GM12878 (cell line): ENCODE measurements at regions not wholly inside any gene's neighbourhood (a gene's known extent, or its start where the extent isn't known, plus 50 kb on each side); places are given as distances from the start of the nearest gene placed in this dataset.

Experiments
- ATF2 ChIP-seq: IDR thresholded peaks from 2 replicates; pipeline ENCODE4 v1.6.1; 2012; ENCODE audit warnings: low read length, inconsistent platforms
- CTCF ChIP-seq, 3 experiments: IDR thresholded peaks in 2 of 3; conservative IDR thresholded peaks in 1 of 3; 2 replicates each; pipeline ENCODE4 v1.5.1; 2011; ENCODE audit warnings: low read depth in 3 of 3, low read length in 3 of 3, mild to moderate bottlenecking in 3 of 3, control low read depth in 2 of 3, moderate library complexity in 2 of 3, inconsistent platforms in 1 of 3, mixed read lengths in 1 of 3; ENCODE audit not compliant: control insufficient read depth in 2 of 3, insufficient read depth in 1 of 3; ENCODE audit errors: extremely low read depth in 1 of 3
- NBN ChIP-seq: fragments of 450-650 bp; IDR thresholded peaks from 2 replicates; pipeline ENCODE4 v1.6.1; 2016

GRCh38 chr10:95121904-95122303, 52.6 kb upstream of the CYP2C8 start:
- TF ChIP-seq ATF2 = no peak
- no peak for TF ChIP-seq CTCF (IDR thresholded peaks at IDR 0.05 in 2 of 3, conservative IDR thresholded peaks at IDR 0.05 in 1 of 3; ENCODE audit: control insufficient read depth in 2 of 3, extremely low read depth in 1 of 3, insufficient read depth in 1 of 3, low read depth in 3 of 3, low read length in 3 of 3)
- TF ChIP-seq NBN = no peak
